ENCODE measurements at regions not wholly inside any gene's neighbourhood (a gene's known extent, or its start where the extent isn't known, plus 50 kb on each side); places are given as distances from the start of the nearest gene placed in this dataset.
"Not testable (repeated sequence)": the region's sequence is repeated elsewhere in the genome, so short reads cannot be mapped to it uniquely, and the experiment has no call there.

- not testable (repeated sequence) for H3K79me2 ChIP-seq (ENCODE audit: insufficient read depth, low read length); H3K36me3 ChIP-seq (ENCODE audit: insufficient read depth, low read length)
These were observed 203.2 kb downstream of the SNCAIP start for GRCh38 chr5:122515210-122515609.

GRCh38 chr5:122515709-122516431, 203.8 kb downstream of the SNCAIP start:
- Histone ChIP-seq H3K9me2 (ENCODE audit: low read depth, low read length) (no peaks in the 10 kb centered on the region), H3K4me1 (ENCODE audit: insufficient read depth, low read length, severe bottlenecking) (no peaks in the 10 kb centered on the region), H3K4me2 (ENCODE audit: low read length) (no peak overlapping the region), H4K20me1 (ENCODE audit: insufficient read depth, low read length) (no peaks in the 10 kb centered on the region), H3K9me3 (ENCODE audit: low read length) (no peaks in the 10 kb centered on the region), H3K9ac (ENCODE audit: low read length) (no peak overlapping the region), H3K27ac (ENCODE audit: low read depth, low read length, poor library complexity, severe bottlenecking) (no peak overlapping the region), H3F3A (ENCODE audit: insufficient read depth, low read length) (no peaks in the 10 kb centered on the region), H3K27me3 (ENCODE audit: insufficient read depth, low read length) (no peaks in the 10 kb centered on the region), H3K79me2 (ENCODE audit: insufficient read depth, low read length) (no peaks in the 10 kb centered on the region), H2AFZ (ENCODE audit: low read length) (no peak overlapping the region), H3K36me3 (ENCODE audit: insufficient read depth, low read length) (no peaks in the 10 kb centered on the region), H3K4me3 (ENCODE audit: low read depth, low read length, poor library complexity, severe bottlenecking) (no peak overlapping the region)
- TF ChIP-seq, protein P1, sequence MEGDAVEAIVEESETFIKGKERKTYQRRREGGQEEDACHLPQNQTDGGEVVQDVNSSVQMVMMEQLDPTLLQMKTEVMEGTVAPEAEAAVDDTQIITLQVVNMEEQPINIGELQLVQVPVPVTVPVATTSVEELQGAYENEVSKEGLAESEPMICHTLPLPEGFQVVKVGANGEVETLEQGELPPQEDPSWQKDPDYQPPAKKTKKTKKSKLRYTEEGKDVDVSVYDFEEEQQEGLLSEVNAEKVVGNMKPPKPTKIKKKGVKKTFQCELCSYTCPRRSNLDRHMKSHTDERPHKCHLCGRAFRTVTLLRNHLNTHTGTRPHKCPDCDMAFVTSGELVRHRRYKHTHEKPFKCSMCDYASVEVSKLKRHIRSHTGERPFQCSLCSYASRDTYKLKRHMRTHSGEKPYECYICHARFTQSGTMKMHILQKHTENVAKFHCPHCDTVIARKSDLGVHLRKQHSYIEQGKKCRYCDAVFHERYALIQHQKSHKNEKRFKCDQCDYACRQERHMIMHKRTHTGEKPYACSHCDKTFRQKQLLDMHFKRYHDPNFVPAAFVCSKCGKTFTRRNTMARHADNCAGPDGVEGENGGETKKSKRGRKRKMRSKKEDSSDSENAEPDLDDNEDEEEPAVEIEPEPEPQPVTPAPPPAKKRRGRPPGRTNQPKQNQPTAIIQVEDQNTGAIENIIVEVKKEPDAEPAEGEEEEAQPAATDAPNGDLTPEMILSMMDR (IDR thresholded peaks at IDR 0.05; ENCODE audit: low read length), result peak; percentile 78
- TF ChIP-seq EZH2 (IDR thresholded peaks at IDR 0.05; ENCODE audit: borderline replicate concordance, low read length), result no peak

More at GRCh38 chr5:122515210-122515609, 203.2 kb downstream of the SNCAIP start:
- H4K20me1 ChIP-seq (ENCODE audit: insufficient read depth, low read length); H3K4me3 ChIP-seq (ENCODE audit: low read depth, low read length, poor library complexity, severe bottlenecking); H3K27ac ChIP-seq (ENCODE audit: low read depth, low read length, poor library complexity, severe bottlenecking); H3K4me2 ChIP-seq (ENCODE audit: low read length); H3F3A ChIP-seq (ENCODE audit: insufficient read depth, low read length); H3K9me2 ChIP-seq (ENCODE audit: low read depth, low read length); H2AFZ ChIP-seq (ENCODE audit: low read length); H3K9ac ChIP-seq (ENCODE audit: low read length); H3K27me3 ChIP-seq (ENCODE audit: insufficient read depth, low read length); H3K4me1 ChIP-seq (ENCODE audit: insufficient read depth, low read length, severe bottlenecking); H3K9me3 ChIP-seq (ENCODE audit: low read length): not testable (repeated sequence)

GRCh38 chr5:122516432-122516743, 204.4 kb downstream of the SNCAIP start:
- H3K9me2 ChIP-seq (ENCODE audit: low read depth, low read length), result no peaks in the 10 kb centered on the region

More at GRCh38 chr5:122516432-122516743, 204.4 kb downstream of the SNCAIP start:
- Histone ChIP-seq H3F3A (ENCODE audit: insufficient read depth, low read length) (no peaks in the 10 kb centered on the region), H2AFZ (ENCODE audit: low read length) (no peak overlapping the region), H3K36me3 (ENCODE audit: insufficient read depth, low read length) (no peaks in the 10 kb centered on the region), H3K9me3 (ENCODE audit: low read length) (no peaks in the 10 kb centered on the region), H3K9ac (ENCODE audit: low read length) (no peak overlapping the region), H3K27me3 (ENCODE audit: insufficient read depth, low read length) (no peaks in the 10 kb centered on the region), H3K4me1 (ENCODE audit: insufficient read depth, low read length, severe bottlenecking) (no peaks in the 10 kb centered on the region), H4K20me1 (ENCODE audit: insufficient read depth, low read length) (no peaks in the 10 kb centered on the region), H3K27ac (ENCODE audit: low read depth, low read length, poor library complexity, severe bottlenecking) (no peak overlapping the region), H3K4me2 (ENCODE audit: low read length) (no peak overlapping the region), H3K4me3 (ENCODE audit: low read depth, low read length, poor library complexity, severe bottlenecking) (no peak overlapping the region), H3K79me2 (ENCODE audit: insufficient read depth, low read length) (no peaks in the 10 kb centered on the region)
- TF ChIP-seq, protein P1 (IDR thresholded peaks at IDR 0.05; ENCODE audit: low read length), result no peak
- TF ChIP-seq EZH2 (IDR thresholded peaks at IDR 0.05; ENCODE audit: borderline replicate concordance, low read length), result no peak
